H1 (cell line): ENCODE measurements at regions not wholly inside any gene's neighbourhood (a gene's known extent, or its start where the extent isn't known, plus 50 kb on each side); places are given as distances from the start of the nearest gene placed in this dataset.

ENCODE experiments used
- CTCF ChIA-PET: fragments of 300-600 bp; sonication (Branson Sonifier 250); formaldehyde crosslinking; loops from one replicate; lab custom pipeline; 2021; ENCODE audit not compliant: partially characterized antibody; lab: Charles Lee
- POLR2A ChIA-PET: fragments of 300-600 bp; sonication (Branson Sonifier 250); formaldehyde crosslinking; loops from one replicate; lab custom pipeline; 2021; ENCODE audit warnings: inconsistent platforms; ENCODE audit not compliant: partially characterized antibody; lab: Charles Lee
- DNase-seq, 2 experiments: peaks; one replicate each; pipeline versions ENCODE4 v3.0.0 to v3.0.0-alpha.2; 2010 to 2022; ENCODE audit warnings: low spot score in 2 of 2, low read depth in 1 of 2, mixed read lengths in 1 of 2
- FAIRE-seq: peaks from 2 replicates; lab custom pipeline; 2011; peaks lifted over from hg19 to GRCh38; lab: Jason Lieb, UNC
- H2AFZ ChIP-seq: 2 replicates; pipeline ENCODE4 v1.8.1; 2012; ENCODE audit warnings: low read length, inconsistent platforms
- H2AK5ac ChIP-seq: 2 replicates; pipeline ENCODE4 v1.6.1; 2013; ENCODE audit warnings: low read depth, low read length
- H2BK120ac ChIP-seq: replicated peaks from 2 replicates; pipeline ENCODE3; 2013; ENCODE audit warnings: low read depth, low read length, inconsistent platforms
- H2BK12ac ChIP-seq: 2 replicates; pipeline ENCODE4 v1.6.1; 2013; ENCODE audit warnings: low read depth, low read length
- H2BK15ac ChIP-seq: 2 replicates; pipeline ENCODE4 v1.6.1; 2013; ENCODE audit warnings: low read length
- H2BK20ac ChIP-seq: 2 replicates; pipeline ENCODE4 v1.6.1; 2013; ENCODE audit warnings: low read length
- H2BK5ac ChIP-seq: 2 replicates; pipeline ENCODE4 v1.6.1; 2013; ENCODE audit warnings: low read depth, low read length
- H3K14ac ChIP-seq: 2 replicates; pipeline ENCODE4 v1.6.1; 2013; ENCODE audit warnings: inconsistent platforms; ENCODE audit not compliant: insufficient read length
- H3K18ac ChIP-seq: 2 replicates; pipeline ENCODE4 v1.6.1; 2013; ENCODE audit warnings: low read length; ENCODE audit errors: extremely low read depth
- H3K23ac ChIP-seq: 2 replicates; pipeline ENCODE4 v1.6.1; 2013; ENCODE audit warnings: inconsistent platforms; ENCODE audit not compliant: insufficient read length
- H3K23me2 ChIP-seq: 2 replicates; pipeline ENCODE4 v1.6.1; 2013; ENCODE audit warnings: low read depth, low read length
- H3K27ac ChIP-seq: 2 replicates; pipeline ENCODE4 v1.6.1; 2011; ENCODE audit warnings: low read depth, low read length, inconsistent platforms
- H3K27me3 ChIP-seq, 4 experiments: replicated peaks in 1 of 4; 1 replicate in 1 of 4; 2 replicates in 3 of 4; pipeline versions ENCODE4 v1.6.1 to v1.8.1; 2011 to 2013; ENCODE audit warnings: low read length in 3 of 4, mild to moderate bottlenecking in 3 of 4, inconsistent platforms in 2 of 4, mixed read lengths in 2 of 4, moderate library complexity in 1 of 4; ENCODE audit not compliant: control insufficient read depth in 3 of 4, insufficient read depth in 3 of 4; ENCODE audit errors: extremely low read depth in 1 of 4
- H3K36me3 ChIP-seq, 4 experiments: 2 replicates each; pipeline versions ENCODE4 v1.6.1 to v1.8.1; 2011 to 2013; ENCODE audit warnings: mild to moderate bottlenecking in 4 of 4, low read length in 3 of 4, moderate library complexity in 2 of 4, control low read depth in 1 of 4, inconsistent platforms in 1 of 4; ENCODE audit not compliant: insufficient read depth in 4 of 4, control insufficient read depth in 2 of 4
- H3K4ac ChIP-seq: replicated peaks from 2 replicates; pipeline ENCODE3; 2013; ENCODE audit warnings: low read length, low read depth, mixed read lengths, inconsistent platforms; ENCODE audit not compliant: insufficient read length
- H3K4me1 ChIP-seq, 4 experiments: replicated peaks in 1 of 4; 1 replicate in 1 of 4; 2 replicates in 3 of 4; pipeline versions ENCODE4 v1.6.1 to v1.8.1; 2011 to 2013; ENCODE audit warnings: low read length in 3 of 4, inconsistent platforms in 2 of 4, mixed read lengths in 1 of 4; ENCODE audit not compliant: insufficient read depth in 4 of 4, control insufficient read depth in 3 of 4
- H3K4me2 ChIP-seq, 2 experiments: 2 replicates each; pipeline versions ENCODE4 v1.6.1 to v1.8.1; 2011 to 2013; ENCODE audit warnings: low read depth in 2 of 2, low read length in 2 of 2, control low read depth in 1 of 2, inconsistent platforms in 1 of 2, mild to moderate bottlenecking in 1 of 2; ENCODE audit not compliant: insufficient read depth in 1 of 2
- H3K4me3 ChIP-seq, 4 experiments: fragments of 200-600, 300-600 bp in 1 of 4; sonication (generic), shearing (Covaris generic), sonication (Bioruptor Twin) in 1 of 4; 2 replicates each; pipeline versions ENCODE4 v1.5.1 to v1.8.1; 2011 to 2016; ENCODE audit warnings: low read length in 4 of 4, low read depth in 3 of 4, control low read depth in 2 of 4, inconsistent platforms in 2 of 4, mild to moderate bottlenecking in 2 of 4, mixed read lengths in 1 of 4, moderate library complexity in 1 of 4; ENCODE audit not compliant: insufficient read depth in 2 of 4; ENCODE audit errors: extremely low read depth in 1 of 4
- H3K56ac ChIP-seq: replicated peaks from 2 replicates; pipeline ENCODE3; 2013; ENCODE audit warnings: low read depth, mild to moderate bottlenecking, mixed read lengths, low read length, inconsistent platforms; ENCODE audit not compliant: insufficient read length
- H3K79me1 ChIP-seq: 2 replicates; pipeline ENCODE4 v1.6.1; 2013; ENCODE audit warnings: low read depth, low read length, control low read depth
- H3K79me2 ChIP-seq, 2 experiments: 2 replicates each; pipeline versions ENCODE4 v1.6.1 to v1.8.1; 2012 to 2013; ENCODE audit warnings: low read length in 2 of 2, mild to moderate bottlenecking in 2 of 2, inconsistent platforms in 1 of 2; ENCODE audit not compliant: insufficient read depth in 2 of 2, control insufficient read depth in 1 of 2
- H3K9ac ChIP-seq, 4 experiments: replicated peaks in 1 of 4; 1 replicate in 1 of 4; 2 replicates in 3 of 4; pipeline versions ENCODE4 v1.6.1 to v1.8.1; 2011 to 2013; ENCODE audit warnings: low read depth in 3 of 4, low read length in 3 of 4, control low read depth in 2 of 4, mild to moderate bottlenecking in 2 of 4, moderate library complexity in 2 of 4, inconsistent platforms in 1 of 4; ENCODE audit errors: extremely low read depth in 1 of 4
- H3K9me3 ChIP-seq, 2 experiments: 2 replicates each; pipeline versions ENCODE4 v1.6.1 to v1.8.1; 2012 to 2013; ENCODE audit warnings: mild to moderate bottlenecking in 2 of 2, moderate library complexity in 2 of 2, control low read depth in 1 of 2, inconsistent platforms in 1 of 2, low read depth in 1 of 2, low read length in 1 of 2, mixed read lengths in 1 of 2; ENCODE audit not compliant: insufficient read depth in 2 of 2
- H4K20me1 ChIP-seq, 2 experiments: replicated peaks in 1 of 2; 2 replicates each; pipeline versions ENCODE3 to v1.8.1; 2011 to 2013; ENCODE audit warnings: inconsistent platforms in 2 of 2, low read length in 2 of 2, mild to moderate bottlenecking in 1 of 2; ENCODE audit not compliant: insufficient read depth in 2 of 2, control insufficient read depth in 1 of 2
- H4K5ac ChIP-seq: 2 replicates; pipeline ENCODE4 v1.6.1; 2013; ENCODE audit warnings: low read length, low read depth, mixed read lengths, inconsistent platforms; ENCODE audit not compliant: insufficient read length
- H4K8ac ChIP-seq: 2 replicates; pipeline ENCODE4 v1.8.0; 2013; ENCODE audit warnings: mild to moderate bottlenecking, moderate library complexity, low read length, inconsistent platforms; ENCODE audit not compliant: insufficient read depth; ENCODE audit errors: extremely low read depth
- H4K91ac ChIP-seq: replicated peaks from 2 replicates; pipeline ENCODE3; 2013; ENCODE audit warnings: low read length, mixed read lengths, inconsistent platforms; ENCODE audit not compliant: insufficient read length
- CHD1 ChIP-seq: IDR thresholded peaks from 2 replicates; pipeline ENCODE4 v1.6.1; 2012; ENCODE audit warnings: low read depth, low read length, improper control_type of control experiment
- EGR1 ChIP-seq: IDR thresholded peaks from 2 replicates; pipeline ENCODE4 v1.6.1; 2011; ENCODE audit warnings: low read depth, low read length, borderline replicate concordance
- EZH2 ChIP-seq: fragments of 200-600 bp; sonication (generic); IDR thresholded peaks from 2 replicates; pipeline ENCODE4 v1.7.1; 2012; ENCODE audit warnings: low read depth, mild to moderate bottlenecking, moderate library complexity, low read length, inconsistent platforms; ENCODE audit not compliant: severe bottlenecking
- GTF2F1 ChIP-seq: IDR thresholded peaks from 2 replicates; pipeline ENCODE4 v1.6.1; 2012; ENCODE audit warnings: low read depth, low read length, improper control_type of control experiment, borderline replicate concordance
- KDM1A ChIP-seq: fragments of 200-600, 300-600 bp; sonication (generic); IDR thresholded peaks from 2 replicates; pipeline ENCODE4 v1.7.1; 2016; ENCODE audit warnings: mild to moderate bottlenecking, low read length, borderline replicate concordance
- MAFK ChIP-seq: IDR thresholded peaks from 2 replicates; pipeline ENCODE4 v1.6.1; 2012; ENCODE audit warnings: low read depth, mild to moderate bottlenecking, improper control_type of control experiment, low read length
- MAX ChIP-seq: IDR thresholded peaks from 2 replicates; pipeline ENCODE4 v1.6.1; 2012; ENCODE audit warnings: inconsistent platforms
- NRF1 ChIP-seq: IDR thresholded peaks from 2 replicates; pipeline ENCODE4 v1.6.1; 2011; ENCODE audit warnings: mild to moderate bottlenecking, low read depth, low read length, improper control_type of control experiment
- RFX5 ChIP-seq: IDR thresholded peaks from 2 replicates; pipeline ENCODE4 v1.6.1; 2011; ENCODE audit warnings: low read depth, low read length, improper control_type of control experiment, borderline replicate concordance
- SRF ChIP-seq: IDR thresholded peaks from 2 replicates; pipeline ENCODE4 v1.6.1; 2011; ENCODE audit warnings: mild to moderate bottlenecking, low read depth, low read length, moderate library complexity
- SUZ12 ChIP-seq: fragments of 200-600 bp; sonication (generic); IDR thresholded peaks from 2 replicates; pipeline ENCODE4 v1.6.1; 2012; ENCODE audit warnings: mild to moderate bottlenecking, inconsistent platforms, low read length, moderate library complexity, mixed read lengths
- TBP ChIP-seq: IDR thresholded peaks from 2 replicates; pipeline ENCODE4 v1.6.1; 2011; ENCODE audit warnings: low read depth, low read length, improper control_type of control experiment
- WGBS, 2 experiments: shearing (Covaris generic) in 1 of 2; methylation state at CpG; one replicate each; pipeline versions ENCODE4 v1.1.6 to v1.1.7; 2013 to 2015; ENCODE audit warnings: low lambda C conversion rate in 2 of 2, mixed read lengths in 2 of 2, inconsistent platforms in 1 of 2, low coverage in 1 of 2, missing lambda C conversion rate in 1 of 2; ENCODE audit not compliant: insufficient replicate concordance in 2 of 2, insufficient coverage in 1 of 2, insufficient read length in 1 of 2; ENCODE audit errors: extremely low coverage in 1 of 2, missing lambda C conversion rate in 1 of 2; 5-methylcytosine and 5-hydroxymethylcytosine counted together

GRCh38 chr20:53878262-53879047 is 191.9 kb downstream of the BCAS1 start:
- Histone ChIP-seq H2BK20ac (no peak overlapping the region), H3K4me1 (peaks cover 0 to 3% (median 1%) of the 10 kb centered on the region in 4 experiments; a peak in 3 of 7 replicates), H4K5ac (no peak overlapping the region), H3K9me3 (no peaks in the 10 kb centered on the region), H3K27ac (no peak overlapping the region), H2AK5ac (no peak overlapping the region), H3K79me1 (no peaks in the 10 kb centered on the region), H4K20me1 (no peaks in the 10 kb centered on the region), H3K14ac (no peak overlapping the region), H3K23me2 (no peaks in the 10 kb centered on the region), H3K4me2 (no peak overlapping the region), H3K27me3 (no peaks in the 10 kb centered on the region), H3K4me3 (no peak overlapping the region), H2BK12ac (no peak overlapping the region), H3K4ac (no peak overlapping the region), H2BK15ac (no peak overlapping the region), H4K8ac (no peak overlapping the region), H2BK5ac (no peak overlapping the region), H3K56ac (no peak overlapping the region), H3K9ac (no peak overlapping the region), H3K36me3 (no peaks in the 10 kb centered on the region), H3K18ac (no peak overlapping the region), H2BK120ac (no peak overlapping the region), H3K79me2 (no peaks in the 10 kb centered on the region), H3K23ac (no peak overlapping the region), H4K91ac (no peak overlapping the region), H2AFZ (no peak overlapping the region)
- FAIRE-seq (no peak), DNase-seq (no peak)
- WGBS, 2 experiments: 88% methylated on average over 6 of the region's 6 CpGs; no CpG with 5 or more reads in 1 of the 2 experiments
- CTCF ChIA-PET: interaction anchor here (0.6 to 3.7 kb wide), 7 partner anchors 8 to 898 kb away, joined by 3 to 27 read pairs (median 3); no protein-coding TSS in a partner anchor
- POLR2A ChIA-PET: interaction anchor here (1.1 kb wide), 1 partner anchor 63 kb away, joined by 3 read pairs; no protein-coding TSS in a partner anchor
- TF ChIP-seq RFX5 (no peak), MAFK (no peak), TBP (no peak), CHD1 (no peak), EGR1 (no peak), NRF1 (no peak), MAX (no peak), SUZ12 (no peak), GTF2F1 (no peak), SRF (no peak), EZH2 (no peak), KDM1A (no peak)
